Activated CD8-positive, alpha-beta memory T cell treated with anti-CD3 and anti-CD28 coated beads for 1 hour (primary cell): ENCODE measurements at regions not wholly inside any gene's neighbourhood (a gene's known extent, or its start where the extent isn't known, plus 50 kb on each side); places are given as distances from the start of the nearest gene placed in this dataset.

Experiments
- DNase-seq, 2 donors: peaks; one replicate each; pipeline ENCODE4 v3.0.0-alpha.2; 2020; ENCODE audit warnings: low read depth in 1 of 2; ENCODE audit errors: extremely low read depth in 1 of 2

DNA sequence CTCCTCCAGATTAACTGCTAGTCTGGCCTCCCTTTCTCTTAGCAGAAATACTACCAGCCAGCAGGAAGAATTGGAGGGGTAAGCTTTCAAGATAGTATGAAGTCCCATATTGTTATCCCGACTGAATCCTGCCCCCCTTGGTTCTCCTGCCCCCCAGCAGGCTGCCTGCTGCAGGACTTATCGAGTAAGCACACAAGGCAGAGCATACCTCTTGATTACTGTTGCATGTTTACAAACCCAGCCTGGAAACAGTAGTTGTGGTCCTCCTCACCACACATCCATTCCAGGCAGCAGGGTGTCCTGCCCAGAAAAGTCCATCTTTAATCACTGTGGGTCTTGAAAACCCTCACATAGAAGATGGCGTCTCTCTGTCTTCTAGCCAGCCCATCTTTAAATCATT is 66.8 kb upstream of the PPP2R3A start:
- no peak for DNase-seq

DNA sequence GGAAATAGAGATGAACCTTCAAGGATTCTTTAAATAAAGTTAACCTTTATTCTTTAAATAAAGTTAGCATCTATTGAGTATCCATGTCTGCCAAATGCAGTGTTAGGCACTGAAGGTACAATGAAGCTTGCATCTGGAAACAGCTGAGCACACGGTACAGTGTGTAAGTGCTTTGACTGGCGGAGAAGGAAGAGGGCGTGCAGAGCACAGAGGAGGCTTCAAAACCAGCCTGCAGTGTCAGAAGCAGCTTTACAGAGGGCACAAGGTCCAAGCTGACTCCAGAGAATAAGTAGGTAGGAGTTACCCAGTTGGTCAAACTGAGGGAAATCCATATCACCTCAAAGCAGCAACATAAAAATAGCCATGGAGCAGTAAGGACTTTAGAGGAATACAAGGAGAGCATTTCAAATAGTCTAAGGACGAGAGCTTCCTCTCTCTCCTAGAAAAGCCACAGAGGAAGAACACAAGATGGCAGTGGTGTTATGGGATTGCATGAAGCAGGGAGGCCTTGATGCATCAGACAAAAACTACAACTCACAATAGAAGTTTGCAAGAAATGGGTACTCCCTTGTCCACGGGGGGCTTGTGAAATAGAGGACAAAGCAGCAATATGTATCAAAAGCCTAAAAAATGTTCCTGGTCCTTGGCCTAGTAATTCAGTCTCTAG is 60.3 kb upstream of the PPP2R3A start:
- no peak for DNase-seq

DNA sequence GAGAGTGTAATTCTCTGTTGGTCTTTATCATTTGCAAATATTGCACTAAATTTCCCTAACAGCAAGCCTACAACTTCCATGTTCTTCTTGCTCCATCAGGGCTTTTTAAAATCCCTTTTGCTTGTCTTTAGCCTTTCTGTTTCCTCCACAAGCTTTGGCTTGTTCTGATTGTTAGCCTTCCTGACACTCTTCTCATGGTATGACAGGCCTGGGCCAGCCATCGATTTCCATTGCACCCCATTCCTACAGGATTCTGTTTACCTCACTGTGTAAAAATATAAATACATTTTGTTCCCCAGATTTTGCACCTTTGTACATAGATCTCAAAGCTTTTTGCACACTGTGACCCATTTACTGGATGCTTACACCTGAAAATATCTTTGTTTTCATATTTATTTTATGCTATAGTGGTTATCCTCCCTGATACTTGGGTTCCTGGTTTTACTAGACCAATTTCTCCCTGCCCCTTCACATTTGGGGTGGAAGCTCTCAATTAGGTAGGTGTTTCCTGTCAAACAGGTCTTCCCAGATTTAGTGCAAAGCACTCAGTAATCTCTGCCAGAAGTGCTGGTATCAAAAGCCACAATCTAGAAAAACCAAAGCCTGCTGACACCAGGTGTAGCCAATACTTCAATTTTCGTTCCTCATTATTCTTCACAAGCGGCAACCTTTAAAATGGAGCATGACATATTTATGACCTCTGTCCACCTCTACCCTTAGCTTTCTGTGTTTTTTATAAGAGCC is 57.9 kb upstream of the PPP2R3A start:
- no peak for DNase-seq

DNA sequence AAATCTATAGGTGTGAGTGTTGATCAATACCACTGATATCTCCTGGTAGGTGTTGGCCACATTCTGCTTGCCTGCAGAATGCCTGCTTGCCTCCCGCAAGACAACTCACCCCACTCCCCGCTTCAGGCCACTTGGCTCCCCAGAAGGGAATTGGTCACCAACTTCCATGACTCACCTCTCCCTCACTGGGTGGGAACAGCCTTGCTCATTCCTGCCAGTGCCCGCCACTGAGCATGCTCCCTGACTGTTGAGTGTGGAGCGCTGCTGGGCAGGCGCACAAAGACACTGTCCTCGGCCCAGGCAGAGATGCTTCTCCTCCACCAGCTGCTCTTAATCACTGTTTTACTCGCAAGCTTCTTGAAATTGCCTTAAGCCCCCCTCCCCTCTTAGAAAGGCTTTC is 57.3 kb upstream of the PPP2R3A start:
- no peak for DNase-seq

DNA sequence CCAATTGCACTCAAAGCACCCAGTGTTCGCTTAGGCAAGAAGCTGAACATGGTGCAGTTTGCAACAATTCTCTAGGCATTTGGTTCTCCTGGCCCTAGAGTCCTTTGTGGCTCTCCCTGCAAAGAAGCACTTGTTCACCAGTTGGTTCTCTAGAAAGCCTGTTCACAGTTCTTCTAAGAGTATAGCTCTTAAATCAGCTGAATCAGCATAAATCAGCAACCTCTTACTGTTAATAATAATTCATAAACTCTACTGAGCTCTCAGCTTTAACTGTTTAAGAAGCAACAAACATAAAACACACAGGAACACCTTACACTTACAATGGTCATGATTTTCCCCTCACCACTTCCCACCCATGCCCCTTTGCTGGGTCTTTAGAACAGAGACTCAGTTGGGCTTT is 56.8 kb upstream of the PPP2R3A start:
- DNase-seq: no peak

DNA sequence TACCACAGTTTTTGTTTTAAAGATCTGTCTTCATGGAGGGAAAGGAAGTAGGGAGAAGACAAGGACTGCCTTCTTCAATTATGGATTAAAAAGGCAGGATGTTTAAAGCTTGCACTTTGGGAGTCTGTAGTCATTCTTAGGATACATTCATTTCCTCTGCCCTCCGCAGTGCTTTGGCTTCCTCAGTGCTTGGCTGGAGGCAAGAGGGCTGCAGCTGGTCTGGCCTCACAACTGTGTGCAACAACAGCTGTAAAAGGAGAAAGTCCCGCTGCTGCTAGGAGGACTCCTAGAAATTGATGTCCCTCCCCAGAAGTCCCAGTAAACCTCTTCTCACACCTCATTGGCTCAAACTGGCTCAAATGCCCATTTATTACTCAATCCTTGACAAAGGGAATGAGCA is 54.4 kb upstream of the PPP2R3A start:
- DNase-seq: no peak

DNA sequence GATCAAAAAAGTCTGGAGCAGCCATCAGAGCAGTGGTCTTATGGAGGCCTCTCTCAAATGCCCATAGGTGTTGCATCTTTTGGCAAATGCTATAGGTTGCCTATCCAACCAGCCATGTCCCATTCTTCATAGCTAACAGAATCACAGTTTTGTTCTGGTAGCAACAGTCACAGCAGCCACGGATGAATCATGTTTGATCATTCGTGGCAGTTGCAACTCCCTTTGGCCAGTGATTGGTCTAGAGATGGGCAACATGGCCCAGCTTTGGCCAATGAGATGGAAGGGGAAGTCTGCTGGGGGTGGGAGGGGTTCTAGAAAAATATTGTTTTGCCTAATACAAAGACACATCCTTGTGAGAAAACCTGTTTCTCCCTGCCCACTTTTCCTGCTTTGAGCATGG is 50.3 kb upstream of the PPP2R3A start:
- DNase-seq: no peak
